ES-I3 (cell line): ENCODE measurements at regions not wholly inside any gene's neighbourhood (a gene's known extent, or its start where the extent isn't known, plus 50 kb on each side); places are given as distances from the start of the nearest gene placed in this dataset.

ENCODE experiments used
- H3K36me3 ChIP-seq: 2 replicates; pipeline ENCODE4 v1.6.1; 2013; ENCODE audit warnings: mild to moderate bottlenecking, low read length, control low read depth, moderate library complexity; ENCODE audit not compliant: insufficient read depth
- H3K4me1 ChIP-seq: 2 replicates; pipeline ENCODE4 v1.6.1; 2013; ENCODE audit warnings: mild to moderate bottlenecking, control low read depth, low read length; ENCODE audit not compliant: insufficient read depth
- H3K9ac ChIP-seq: 2 replicates; pipeline ENCODE4 v1.6.1; 2013; ENCODE audit warnings: low read depth, mild to moderate bottlenecking, low read length, moderate library complexity
- H3K9me3 ChIP-seq: 2 replicates; pipeline ENCODE4 v1.6.1; 2013; ENCODE audit warnings: mild to moderate bottlenecking, low read length, moderate library complexity; ENCODE audit not compliant: control insufficient read depth, insufficient read depth

DNA sequence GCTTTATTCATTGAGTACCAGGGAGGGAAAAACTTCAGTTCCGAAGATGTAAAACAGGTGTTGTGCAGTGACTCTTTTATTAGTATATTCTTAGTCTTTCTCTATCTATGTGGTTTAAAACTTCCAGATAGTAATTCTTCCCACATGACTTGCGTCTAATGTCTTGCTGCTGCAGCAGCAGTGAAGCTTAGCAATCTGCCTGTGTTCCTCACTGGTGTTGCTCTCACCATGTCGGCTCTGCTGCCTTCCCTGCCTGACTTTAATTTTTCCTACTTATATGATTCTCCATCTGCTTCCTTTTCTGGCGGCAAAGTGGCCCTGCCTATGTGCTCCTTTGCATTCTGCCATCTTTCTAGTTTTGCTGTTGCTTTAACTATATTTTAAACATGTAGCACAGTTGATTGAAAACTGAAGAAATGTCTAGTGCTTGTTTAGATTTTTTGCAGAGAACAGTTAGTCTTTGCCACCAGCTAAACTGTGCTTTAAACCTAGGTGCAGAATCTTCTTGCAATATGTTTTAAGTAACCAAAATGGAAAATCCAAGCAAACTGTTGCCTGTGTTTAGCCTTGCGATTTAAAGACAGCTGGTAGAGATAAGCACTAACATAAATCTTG is 1934.2 kb upstream of the IGFBP7 start:
- Histone ChIP-seq H3K4me1 (no peaks in the 10 kb centered on the region), H3K36me3 (no peaks in the 10 kb centered on the region), H3K9me3 (no peaks in the 10 kb centered on the region), H3K9ac (no peak overlapping the region)

DNA sequence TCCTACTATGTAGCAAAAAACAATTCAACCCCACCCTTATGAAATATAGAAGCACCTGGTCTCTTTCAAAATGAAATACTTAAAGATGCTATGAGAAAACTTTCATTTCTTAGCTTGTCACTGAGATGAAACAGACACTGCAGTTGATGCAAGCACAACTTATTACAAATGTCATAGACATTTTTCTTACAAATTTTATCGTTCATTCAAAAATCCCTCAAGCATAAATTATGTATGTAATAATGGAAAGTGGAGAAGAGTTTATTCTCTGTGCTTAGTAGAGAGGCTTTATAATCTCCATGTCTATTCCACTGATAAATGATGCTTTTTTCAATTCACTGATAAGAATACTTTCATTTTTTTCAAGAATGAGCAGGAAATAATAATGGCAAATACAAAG is 1943.9 kb upstream of the IGFBP7 start:
- H3K36me3 ChIP-seq: no peaks in the 10 kb centered on the region
- no peak overlapping the region for H3K9ac ChIP-seq
- no peaks in the 10 kb centered on the region for H3K9me3 ChIP-seq
- H3K4me1 ChIP-seq: no peaks in the 10 kb centered on the region

- H3K4me1 ChIP-seq: no peaks in the 10 kb centered on the region
- no peaks in the 10 kb centered on the region for H3K36me3 ChIP-seq
- H3K9ac ChIP-seq: no peak overlapping the region
- no peaks in the 10 kb centered on the region for H3K9me3 ChIP-seq
These were observed 1947.6 kb upstream of the IGFBP7 start for GRCh38 chr4:59057804-59058203.

- Histone ChIP-seq H3K36me3 (no peaks in the 10 kb centered on the region), H3K9ac (no peak overlapping the region), H3K9me3 (no peaks in the 10 kb centered on the region), H3K4me1 (no peaks in the 10 kb centered on the region)
These were observed 1948.4 kb upstream of the IGFBP7 start for GRCh38 chr4:59058543-59058942.

- no peak overlapping the region for H3K9ac ChIP-seq
- no peaks in the 10 kb centered on the region for H3K36me3 ChIP-seq
- H3K4me1 ChIP-seq: no peaks in the 10 kb centered on the region
- H3K9me3 ChIP-seq: no peaks in the 10 kb centered on the region
These were observed 1950.0 kb upstream of the IGFBP7 start for GRCh38 chr4:59060002-59060846.

DNA sequence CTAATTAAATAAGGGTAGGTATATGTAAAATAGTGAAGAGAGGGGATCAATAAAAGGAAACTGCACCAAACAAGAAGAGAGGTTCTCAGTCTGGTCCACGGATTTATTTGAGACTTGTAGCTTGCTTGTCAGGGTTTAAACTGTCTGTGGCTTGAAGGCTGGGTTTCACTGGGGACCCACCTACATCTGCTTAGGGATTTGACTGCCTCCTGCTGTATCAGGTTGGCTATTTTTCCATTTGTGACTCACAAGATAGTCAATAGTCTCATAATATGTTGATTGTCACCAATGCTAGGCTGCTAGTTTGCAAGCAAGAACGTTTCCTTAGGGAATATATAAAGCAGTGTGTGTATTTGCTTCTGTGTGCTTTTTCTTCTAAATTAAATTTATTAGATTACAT is 1950.7 kb upstream of the IGFBP7 start:
- no peaks in the 10 kb centered on the region for H3K36me3 ChIP-seq
- no peaks in the 10 kb centered on the region for H3K4me1 ChIP-seq
- no peak overlapping the region for H3K9ac ChIP-seq
- H3K9me3 ChIP-seq: no peaks in the 10 kb centered on the region

DNA sequence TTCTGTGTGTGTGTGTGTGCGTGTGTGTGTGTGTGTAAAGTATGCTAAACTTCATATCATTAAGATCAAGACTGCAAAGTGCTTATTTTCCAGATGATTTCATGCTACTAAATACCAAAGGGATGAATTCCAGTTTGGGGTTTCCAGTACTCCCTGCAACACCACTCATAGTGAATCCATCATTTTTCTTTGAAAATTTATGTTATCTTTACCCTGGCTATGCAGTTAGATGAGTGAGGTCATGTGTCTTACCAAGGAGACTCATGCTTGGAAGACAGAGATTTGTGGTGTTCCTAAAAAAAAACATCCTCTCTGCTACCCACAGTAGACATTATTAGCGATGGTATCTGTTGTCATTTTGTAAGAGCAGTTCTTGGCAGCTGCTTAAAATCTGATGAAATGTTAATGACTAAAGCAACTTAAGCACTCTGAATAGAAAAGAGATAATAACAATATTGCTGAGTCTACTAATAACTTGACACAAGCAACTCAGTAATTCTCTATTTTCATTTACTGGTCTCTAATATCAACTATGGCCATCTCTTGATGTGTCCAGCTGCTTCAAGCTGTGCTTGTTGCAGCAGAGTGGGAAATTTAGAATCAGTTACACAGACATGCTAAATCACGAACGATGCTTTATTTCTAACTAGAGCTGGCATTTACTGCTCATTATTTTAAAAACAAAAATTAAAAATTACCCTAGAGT is 1953.0 kb upstream of the IGFBP7 start:
- H3K9ac ChIP-seq: no peak overlapping the region
- H3K9me3 ChIP-seq: no peaks in the 10 kb centered on the region
- H3K36me3 ChIP-seq: no peaks in the 10 kb centered on the region
- H3K4me1 ChIP-seq: no peaks in the 10 kb centered on the region

DNA sequence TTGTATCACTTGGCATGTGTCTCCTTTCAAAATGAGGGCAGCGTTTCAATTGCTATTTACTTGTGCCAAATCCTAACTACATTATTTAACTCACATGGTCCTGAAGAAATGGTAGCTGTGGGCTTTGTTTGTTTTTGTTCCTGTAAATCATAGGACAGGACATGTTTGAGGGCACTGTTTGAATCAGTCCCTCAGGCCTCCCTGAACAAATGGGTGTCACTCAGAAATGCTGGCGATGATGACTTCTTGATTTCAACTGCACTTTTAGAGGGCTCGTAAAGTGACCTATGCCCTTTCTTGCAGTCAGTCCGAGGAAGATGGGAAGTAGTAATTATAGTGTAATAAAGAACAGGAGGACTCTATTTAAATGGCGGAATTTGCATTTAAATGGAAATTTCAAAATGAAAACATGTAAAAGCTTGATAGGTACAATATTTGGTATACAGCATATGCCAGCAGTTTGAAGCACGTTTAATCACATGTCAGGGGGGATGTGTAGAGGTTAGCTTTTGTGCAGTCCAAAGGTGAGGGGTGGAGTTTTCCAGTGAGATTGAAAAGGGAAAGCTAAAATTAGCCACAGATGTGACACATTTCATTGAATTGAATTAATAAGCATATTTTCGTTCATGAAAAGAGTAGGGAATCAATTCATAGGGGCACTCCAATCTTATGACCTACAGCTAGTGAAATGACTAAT is 1958.7 kb upstream of the IGFBP7 start:
- H3K36me3 ChIP-seq: no peaks in the 10 kb centered on the region
- H3K9ac ChIP-seq: no peak overlapping the region
- no peaks in the 10 kb centered on the region for H3K9me3 ChIP-seq
- no peaks in the 10 kb centered on the region for H3K4me1 ChIP-seq

- H3K9ac ChIP-seq: no peak overlapping the region
- no peaks in the 10 kb centered on the region for H3K36me3 ChIP-seq
- H3K9me3 ChIP-seq: no peaks in the 10 kb centered on the region
- no peaks in the 10 kb centered on the region for H3K4me1 ChIP-seq
These were observed 1976.2 kb upstream of the IGFBP7 start for GRCh38 chr4:59086410-59086809.

GRCh38 chr4:59091146-59092142 is 1981.3 kb upstream of the IGFBP7 start:
- H3K9me3 ChIP-seq: no peaks in the 10 kb centered on the region
- H3K4me1 ChIP-seq: peaks cover 3% of the 10 kb centered on the region; the same call in 1 of the 2 replicates
- no peaks in the 10 kb centered on the region for H3K36me3 ChIP-seq
- H3K9ac ChIP-seq: no peak overlapping the region

- no peaks in the 10 kb centered on the region for H3K9me3 ChIP-seq
- no peaks in the 10 kb centered on the region for H3K36me3 ChIP-seq
- H3K9ac ChIP-seq: no peak overlapping the region
- H3K4me1 ChIP-seq: peaks cover 3% of the 10 kb centered on the region; the same call in 1 of the 2 replicates
These were observed 1984.3 kb upstream of the IGFBP7 start for GRCh38 chr4:59094505-59094904.

GRCh38 chr4:59102311-59102710 is 1992.1 kb upstream of the IGFBP7 start:
- H3K36me3 ChIP-seq: no peaks in the 10 kb centered on the region
- no peaks in the 10 kb centered on the region for H3K4me1 ChIP-seq
- H3K9me3 ChIP-seq: no peaks in the 10 kb centered on the region
- no peak overlapping the region for H3K9ac ChIP-seq

- Histone ChIP-seq H3K9me3 (no peaks in the 10 kb centered on the region), H3K9ac (no peak overlapping the region), H3K36me3 (no peaks in the 10 kb centered on the region), H3K4me1 (peaks cover 4% of the 10 kb centered on the region; the same call in 1 of the 2 replicates)
These were observed 2010.2 kb upstream of the IGFBP7 start for GRCh38 chr4:59120287-59120814.
